IMR-90 (cell line): ENCODE measurements at regions not wholly inside any gene's neighbourhood (a gene's known extent, or its start where the extent isn't known, plus 50 kb on each side); places are given as distances from the start of the nearest gene placed in this dataset.

Source experiments
- ATAC-seq: fragments of 200-7000 bp; cut with Tn5 transposase; 2 replicates; pipeline ENCODE4 v1.9.1; 2020; ENCODE audit warnings: low read depth, mild to moderate bottlenecking, moderate library complexity
- BruUV-seq: library from RNA; stranded (reverse); fragments of 400-500 nt; replicated peaks from 2 replicates; lab custom pipeline; 2021; lab: Mats Ljungman, UMichigan
- CTCF ChIA-PET: fragments of 300-600 bp; formaldehyde crosslinking; extraction: SDS; loops from one replicate; lab custom pipeline; 2021; ENCODE audit warnings: antibody characterized with exemption; lab: Yijun Ruan, JAX
- POLR2A ChIA-PET: fragments of 300-600 bp; sonication (Branson Sonifier 250); formaldehyde crosslinking; loops from one replicate; lab custom pipeline; 2022; ENCODE audit warnings: antibody characterized with exemption; ENCODE audit not compliant: unreplicated experiment; lab: Charles Lee
- DNase-seq: peaks from one replicate; pipeline ENCODE4 v3.0.0; 2013
- H2AFZ ChIP-seq: replicated peaks from 2 replicates; pipeline ENCODE3; 2013; ENCODE audit warnings: low read length, mild to moderate bottlenecking; ENCODE audit not compliant: poor library complexity
- H2AK5ac ChIP-seq: 2 replicates; pipeline ENCODE4 v1.6.1; 2013; ENCODE audit warnings: low read depth, low read length, inconsistent platforms
- H2AK9ac ChIP-seq: replicated peaks from 2 replicates; pipeline ENCODE3; 2013; ENCODE audit warnings: mild to moderate bottlenecking, low read depth, low read length, moderate library complexity; ENCODE audit not compliant: poor library complexity
- H2BK120ac ChIP-seq: 2 replicates; pipeline ENCODE4 v1.6.1; 2013; ENCODE audit warnings: low read depth, low read length, inconsistent platforms
- H2BK15ac ChIP-seq: 3 replicates; pipeline ENCODE4 v1.6.1; 2013; ENCODE audit warnings: low read depth, low read length, inconsistent platforms
- H2BK20ac ChIP-seq: 2 replicates; pipeline ENCODE4 v1.6.1; 2013; ENCODE audit warnings: low read depth, mild to moderate bottlenecking, inconsistent platforms, low read length, moderate library complexity
- H2BK5ac ChIP-seq: 2 replicates; pipeline ENCODE4 v1.6.1; 2013; ENCODE audit warnings: mild to moderate bottlenecking, low read depth, low read length, inconsistent platforms; ENCODE audit not compliant: poor library complexity, severe bottlenecking
- H3K14ac ChIP-seq: replicated peaks from 2 replicates; pipeline ENCODE4 v1.6.1; 2013; ENCODE audit warnings: low read depth, low read length, inconsistent platforms
- H3K18ac ChIP-seq: 2 replicates; pipeline ENCODE4 v1.6.1; 2013; ENCODE audit warnings: low read depth, low read length, control low read depth
- H3K23ac ChIP-seq: 2 replicates; pipeline ENCODE4 v1.6.1; 2013; ENCODE audit warnings: low read depth, low read length, inconsistent platforms
- H3K27ac ChIP-seq: 2 replicates; pipeline ENCODE4 v1.5.1; 2013; ENCODE audit warnings: mild to moderate bottlenecking, control low read depth, low read length; ENCODE audit not compliant: insufficient read depth
- H3K27me3 ChIP-seq: 2 replicates; pipeline ENCODE4 v1.6.1; 2013; ENCODE audit warnings: low read length; ENCODE audit not compliant: control insufficient read depth, insufficient read depth
- H3K36me3 ChIP-seq: 2 replicates; pipeline ENCODE4 v1.6.1; 2013; ENCODE audit warnings: low read length, mixed read lengths; ENCODE audit not compliant: control insufficient read depth, insufficient read depth
- H3K4ac ChIP-seq: 2 replicates; pipeline ENCODE4 v1.6.1; 2013; ENCODE audit warnings: low read depth, low read length, inconsistent platforms
- H3K4me1 ChIP-seq: 2 replicates; pipeline ENCODE4 v1.6.1; 2013; ENCODE audit warnings: low read length, mixed read lengths; ENCODE audit not compliant: control insufficient read depth, insufficient read depth
- H3K4me2 ChIP-seq: 2 replicates; pipeline ENCODE4 v1.6.1; 2013; ENCODE audit warnings: low read depth, mild to moderate bottlenecking, control low read depth, low read length, moderate library complexity
- H3K4me3 ChIP-seq: 2 replicates; pipeline ENCODE4 v1.5.1; 2013; ENCODE audit warnings: low read depth, mild to moderate bottlenecking, control low read depth, low read length, moderate library complexity; ENCODE audit not compliant: insufficient read depth
- H3K56ac ChIP-seq: 2 replicates; pipeline ENCODE4 v1.6.1; 2013; ENCODE audit warnings: low read length, inconsistent platforms; ENCODE audit not compliant: insufficient read depth; ENCODE audit errors: extremely low read depth
- H3K79me1 ChIP-seq, 2 experiments: 2 replicates each; pipeline ENCODE4 v1.6.1; 2013; ENCODE audit warnings: low read length in 2 of 2, inconsistent platforms in 1 of 2, low read depth in 1 of 2
- H3K9ac ChIP-seq: 2 replicates; pipeline ENCODE4 v1.6.1; 2013; ENCODE audit warnings: low read depth, low read length, control low read depth
- H3K9me1 ChIP-seq: 2 replicates; pipeline ENCODE4 v1.6.1; 2013; ENCODE audit warnings: low read length, inconsistent platforms; ENCODE audit not compliant: insufficient read depth
- H3K9me3 ChIP-seq: 2 replicates; pipeline ENCODE4 v1.6.1; 2013; ENCODE audit warnings: low read length; ENCODE audit not compliant: control insufficient read depth, insufficient read depth
- H4K20me1 ChIP-seq: 2 replicates; pipeline ENCODE4 v1.6.1; 2013; ENCODE audit warnings: low read length, inconsistent platforms; ENCODE audit not compliant: insufficient read depth
- H4K5ac ChIP-seq: 2 replicates; pipeline ENCODE4 v1.6.1; 2013; ENCODE audit warnings: mild to moderate bottlenecking, low read depth, low read length, control low read depth
- H4K8ac ChIP-seq, 2 experiments: 2 replicates each; pipeline ENCODE4 v1.6.1; 2013; ENCODE audit warnings: low read depth in 2 of 2, low read length in 2 of 2, control low read depth in 1 of 2, inconsistent platforms in 1 of 2
- H4K91ac ChIP-seq: 2 replicates; pipeline ENCODE4 v1.6.1; 2013; ENCODE audit warnings: low read depth, low read length, inconsistent platforms; ENCODE audit not compliant: insufficient read depth
- CEBPB ChIP-seq: IDR thresholded peaks from 2 replicates; pipeline ENCODE4 v1.6.1; 2012; ENCODE audit warnings: low read depth, low read length, improper control_type of control experiment
- CHD1 ChIP-seq: IDR thresholded peaks from 2 replicates; pipeline ENCODE4 v1.6.1; 2012; ENCODE audit warnings: low read depth, low read length, improper control_type of control experiment
- CTCF ChIP-seq: conservative IDR thresholded peaks from 2 replicates; pipeline ENCODE4 v1.5.1; 2012; ENCODE audit warnings: mild to moderate bottlenecking, low read depth, low read length, improper control_type of control experiment
- ELK1 ChIP-seq: fragments of 150-350 bp; IDR thresholded peaks from 2 replicates; pipeline ENCODE4 v1.6.1; 2016; ENCODE audit warnings: low read depth, mild to moderate bottlenecking, low read length, moderate library complexity, borderline replicate concordance
- FOS ChIP-seq: fragments of 150-350 bp; IDR thresholded peaks from 2 replicates; pipeline ENCODE4 v1.6.1; 2016; ENCODE audit warnings: low read depth, low read length
- MAFK ChIP-seq: IDR thresholded peaks from 2 replicates; pipeline ENCODE4 v1.6.1; 2012; ENCODE audit warnings: low read depth, low read length, improper control_type of control experiment
- MAZ ChIP-seq: IDR thresholded peaks from 2 replicates; pipeline ENCODE4 v1.6.1; 2012; ENCODE audit warnings: low read depth, mild to moderate bottlenecking, low read length, improper control_type of control experiment, moderate library complexity, borderline replicate concordance
- MXI1 ChIP-seq: IDR thresholded peaks from 2 replicates; pipeline ENCODE4 v1.6.1; 2012; ENCODE audit warnings: low read depth, mild to moderate bottlenecking, low read length, moderate library complexity, borderline replicate concordance
- NFE2L2 ChIP-seq: fragments of 150-350 bp; IDR thresholded peaks from 2 replicates; pipeline ENCODE4 v1.6.1; 2016; ENCODE audit warnings: low read depth, mild to moderate bottlenecking, low read length
- POLR2A ChIP-seq: IDR thresholded peaks from 2 replicates; pipeline ENCODE4 v1.6.1; 2012; ENCODE audit warnings: mild to moderate bottlenecking, low read depth, low read length
- RAD21 ChIP-seq: IDR thresholded peaks from 2 replicates; pipeline ENCODE4 v1.6.1; 2012; ENCODE audit warnings: low read length, improper control_type of control experiment
- RFX5 ChIP-seq: IDR thresholded peaks from 2 replicates; pipeline ENCODE4 v1.8.0; 2012; ENCODE audit warnings: low read depth, mild to moderate bottlenecking, low read length, moderate library complexity
- SMC3 ChIP-seq: fragments of 150-350 bp; IDR thresholded peaks from 2 replicates; pipeline ENCODE4 v1.6.1; 2016; ENCODE audit warnings: low read depth, mild to moderate bottlenecking, antibody characterized with exemption, low read length, moderate library complexity
- USF2 ChIP-seq: fragments of 150-350 bp; IDR thresholded peaks from 2 replicates; pipeline ENCODE4 v1.6.1; 2017; ENCODE audit warnings: mild to moderate bottlenecking, antibody characterized with exemption, low read length, low read depth
- WGBS, 2 experiments: methylation state at CpG; one replicate each; pipeline versions ENCODE4 v1.1.5 to v1.1.7; 2013; ENCODE audit warnings: missing lambda C conversion rate in 2 of 2; ENCODE audit not compliant: insufficient read length in 1 of 2; ENCODE audit errors: extremely low coverage in 2 of 2; 5-methylcytosine and 5-hydroxymethylcytosine counted together
- dilution Hi-C: fragments of 300-500 bp; cut with HindIII; formaldehyde crosslinking; loops from one replicate; pipeline ENCODE4 v1.14.3; 2018; ENCODE audit warnings: low sequenced_read_pairs; ENCODE audit not compliant: unreplicated experiment
- in situ Hi-C: fragments of 300-500 bp; cut with MboI; formaldehyde crosslinking; loops from 3 replicates; pipeline ENCODE4 v1.14.3; 2019; ENCODE audit warnings: low sequenced_read_pairs, inconsistent platforms, mixed read lengths
- intact Hi-C: fragments of 100-400 bp; cut with micrococcal nuclease; formaldehyde crosslinking; loops from 2 replicates; pipeline ENCODE4 v1.10.0; 2022

GRCh38 chr1:188822248-188822647 is 1655.4 kb downstream of the BRINP3 start:
- H2BK20ac ChIP-seq: no peak overlapping the region
- peak; percentile 29; the same call in 1 of the 2 replicates for ATAC-seq
- no peak overlapping the region for H3K4me2 ChIP-seq
- no peaks in the 10 kb centered on the region for H4K20me1 ChIP-seq
- H3K14ac ChIP-seq: no peak overlapping the region
- no peak overlapping the region for H3K9ac ChIP-seq
- no peaks in the 10 kb centered on the region for H3K36me3 ChIP-seq
- H4K8ac ChIP-seq: no peak overlapping the region
- H3K27me3 ChIP-seq: no peaks in the 10 kb centered on the region
- intact Hi-C loops (no loop called here), dilution Hi-C loops (no loop called here), in situ Hi-C loops (no loop called here)
- no peak overlapping the region for H4K5ac ChIP-seq
- no peak overlapping the region for H3K56ac ChIP-seq
- no TSS peak for BruUV-seq
- H3K4ac ChIP-seq: no peak overlapping the region
- DNase-seq: peak; percentile 29
- no peaks in the 10 kb centered on the region for H3K4me1 ChIP-seq
- no peak overlapping the region for H2BK120ac ChIP-seq
- TF ChIP-seq POLR2A (no peak), USF2 (no peak), NFE2L2 (no peak), RFX5 (no peak), FOS (no peak), MAZ (no peak), MAFK (no peak), RAD21 (no peak), CHD1 (no peak), MXI1 (no peak), CEBPB (no peak), SMC3 (no peak), CTCF (no peak), ELK1 (no peak)
- no peak overlapping the region; the same call in 1 of the 2 replicates for H3K18ac ChIP-seq
- no peak overlapping the region for H4K91ac ChIP-seq
- no CpG with 5 or more reads among the region's 2 CpGs for WGBS, 2 experiments
- ChIA-PET POLR2A (interaction anchor here (0.8 kb wide), 1 partner anchor 28 kb away, joined by 3 read pairs; no protein-coding TSS in a partner anchor), CTCF (no interaction called here)
- no peak overlapping the region for H2BK5ac ChIP-seq
- H3K9me3 ChIP-seq: no peaks in the 10 kb centered on the region
- no peaks in the 10 kb centered on the region for H3K9me1 ChIP-seq
- H2AFZ ChIP-seq: no peak overlapping the region
- no peak overlapping the region for H3K27ac ChIP-seq
- H2BK15ac ChIP-seq: no peak overlapping the region
- H3K23ac ChIP-seq: no peak overlapping the region
- no peak overlapping the region for H2AK5ac ChIP-seq
- no peak overlapping the region for H3K4me3 ChIP-seq
- no peaks in the 10 kb centered on the region for H3K79me1 ChIP-seq
- H2AK9ac ChIP-seq: no peak overlapping the region
